GM13977 (cell line): ENCODE measurements at regions not wholly inside any gene's neighbourhood (a gene's known extent, or its start where the extent isn't known, plus 50 kb on each side); places are given as distances from the start of the nearest gene placed in this dataset.

Experiments used
- DNase-seq: peaks from one replicate; pipeline ENCODE4 v3.0.0; 2012; ENCODE audit warnings: low spot score
- CTCF ChIP-seq: IDR thresholded peaks from 2 replicates; pipeline ENCODE4 v1.5.1; 2012; ENCODE audit warnings: mild to moderate bottlenecking, control low read depth; ENCODE audit not compliant: insufficient read depth; ENCODE audit errors: extremely low read depth, missing control alignments
- in situ Hi-C: fragments of 300-500 bp; cut with MboI; formaldehyde crosslinking; loops from one replicate; pipeline ENCODE4 v1.12.0; 2022; ENCODE audit warnings: low sequenced_read_pairs, low pct_unique_long_range_greater_than_20kb, mixed read lengths, inconsistent platforms; ENCODE audit not compliant: unreplicated experiment

- TF ChIP-seq CTCF, result no peak
- in situ Hi-C loops, result no loop called here
- DNase-seq, result no peak
Observed at GRCh38 chr2:19607400-19607799, 249.0 kb upstream of the OSR1 start.

- in situ Hi-C loops, result no loop called here
- no peak for TF ChIP-seq CTCF
- DNase-seq, result no peak
Observed at GRCh38 chr2:19600982-19601381, 242.6 kb upstream of the OSR1 start.

GRCh38 chr2:19600506-19600905 is 242.1 kb upstream of the OSR1 start:
- no peak for DNase-seq
- in situ Hi-C loops, result no loop called here

GRCh38 chr2:19598971-19599370 is 240.5 kb upstream of the OSR1 start:
- in situ Hi-C loops, result no loop called here
- no peak for DNase-seq
- TF ChIP-seq CTCF, result no peak

More at GRCh38 chr2:19600506-19600905, 242.1 kb upstream of the OSR1 start:
- no peak for TF ChIP-seq CTCF

- no peak for TF ChIP-seq CTCF
- in situ Hi-C loops, result no loop called here
- DNase-seq, result no peak
Observed at GRCh38 chr2:19592197-19592596, 233.8 kb upstream of the OSR1 start.

GRCh38 chr2:19589791-19590190 is 231.4 kb upstream of the OSR1 start:
- in situ Hi-C loops, result no loop called here
- TF ChIP-seq CTCF, result no peak
- no peak for DNase-seq

GRCh38 chr2:19580830-19581229 is 222.4 kb upstream of the OSR1 start:
- TF ChIP-seq CTCF, result no peak
- no peak for DNase-seq
- in situ Hi-C loops, result no loop called here
